ENCODE measurements at regions not wholly inside any gene's neighbourhood (a gene's known extent, or its start where the extent isn't known, plus 50 kb on each side); places are given as distances from the start of the nearest gene placed in this dataset.

DNA sequence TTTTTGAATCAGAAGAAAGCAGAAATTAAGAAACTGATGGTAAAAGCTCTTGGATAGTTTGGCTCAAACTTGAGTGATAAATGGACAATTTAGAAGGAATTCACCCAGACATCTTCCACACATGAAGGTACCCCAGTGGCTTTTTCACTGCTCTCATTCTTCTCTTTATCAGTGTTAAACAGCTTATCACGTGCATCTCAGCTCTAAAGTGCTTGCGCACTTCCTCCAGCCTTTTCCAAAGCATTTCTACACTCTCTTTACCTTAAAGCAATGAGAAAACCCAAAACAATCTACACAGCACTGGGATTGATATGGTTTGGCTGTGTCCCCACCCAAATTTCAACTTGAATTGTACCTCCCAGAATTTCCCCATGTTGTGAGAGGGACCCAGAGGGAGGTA is 509.1 kb upstream of the FAT1 start:
- no peak for TF ChIP-seq GATA3 (IDR thresholded peaks at IDR 0.05; ENCODE audit: low read depth, low read length)
- TF ChIP-seq GATA2 (IDR thresholded peaks at IDR 0.05; ENCODE audit: low read depth, low read length), result no peak
